IMR-90 (cell line): ENCODE measurements at regions not wholly inside any gene's neighbourhood (a gene's known extent, or its start where the extent isn't known, plus 50 kb on each side); places are given as distances from the start of the nearest gene placed in this dataset.

Source experiments
- MAZ ChIP-seq: IDR thresholded peaks from 2 replicates; pipeline ENCODE4 v1.6.1; 2012; ENCODE audit warnings: low read depth, mild to moderate bottlenecking, low read length, improper control_type of control experiment, moderate library complexity, borderline replicate concordance
- RCOR1 ChIP-seq: IDR thresholded peaks from 2 replicates; pipeline ENCODE4 v1.6.1; 2012; ENCODE audit warnings: mild to moderate bottlenecking, low read length, improper control_type of control experiment; ENCODE audit not compliant: insufficient replicate concordance
- TF ChIP-seq, protein P1 (sequence below): conservative IDR thresholded peaks from 2 replicates; pipeline ENCODE4 v1.5.1; 2012; ENCODE audit warnings: mild to moderate bottlenecking, low read depth, low read length, improper control_type of control experiment

DNA sequence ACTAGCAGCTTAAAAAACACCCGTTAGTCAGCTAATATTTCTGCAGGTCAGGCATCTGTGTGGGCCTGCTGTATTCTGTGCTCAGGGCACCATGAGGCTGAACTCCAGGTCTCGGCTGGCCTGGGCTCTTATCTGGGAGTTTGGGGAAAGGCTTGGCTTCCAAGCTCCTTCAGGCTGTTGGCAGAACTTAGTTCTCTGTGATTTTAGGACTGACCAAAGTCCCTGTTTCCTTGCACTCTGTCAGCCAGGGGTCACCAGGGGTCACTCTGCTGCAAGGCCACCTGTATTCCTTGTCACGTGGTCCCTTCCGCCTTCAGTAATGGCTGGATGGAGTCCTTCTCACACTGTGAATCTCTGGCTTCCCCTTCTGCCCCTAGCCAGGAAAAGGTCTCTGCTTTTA, 586.4 kb downstream of the AACS start:
- TF ChIP-seq MAZ (no peak), RCOR1 (no peak)
- TF ChIP-seq, protein P1, sequence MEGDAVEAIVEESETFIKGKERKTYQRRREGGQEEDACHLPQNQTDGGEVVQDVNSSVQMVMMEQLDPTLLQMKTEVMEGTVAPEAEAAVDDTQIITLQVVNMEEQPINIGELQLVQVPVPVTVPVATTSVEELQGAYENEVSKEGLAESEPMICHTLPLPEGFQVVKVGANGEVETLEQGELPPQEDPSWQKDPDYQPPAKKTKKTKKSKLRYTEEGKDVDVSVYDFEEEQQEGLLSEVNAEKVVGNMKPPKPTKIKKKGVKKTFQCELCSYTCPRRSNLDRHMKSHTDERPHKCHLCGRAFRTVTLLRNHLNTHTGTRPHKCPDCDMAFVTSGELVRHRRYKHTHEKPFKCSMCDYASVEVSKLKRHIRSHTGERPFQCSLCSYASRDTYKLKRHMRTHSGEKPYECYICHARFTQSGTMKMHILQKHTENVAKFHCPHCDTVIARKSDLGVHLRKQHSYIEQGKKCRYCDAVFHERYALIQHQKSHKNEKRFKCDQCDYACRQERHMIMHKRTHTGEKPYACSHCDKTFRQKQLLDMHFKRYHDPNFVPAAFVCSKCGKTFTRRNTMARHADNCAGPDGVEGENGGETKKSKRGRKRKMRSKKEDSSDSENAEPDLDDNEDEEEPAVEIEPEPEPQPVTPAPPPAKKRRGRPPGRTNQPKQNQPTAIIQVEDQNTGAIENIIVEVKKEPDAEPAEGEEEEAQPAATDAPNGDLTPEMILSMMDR = no peak
